NOMO-1 treated with dmso at 0.1 percent for 144 hours (cell line): ENCODE measurements at regions not wholly inside any gene's neighbourhood (a gene's known extent, or its start where the extent isn't known, plus 50 kb on each side); places are given as distances from the start of the nearest gene placed in this dataset.
"Not testable (repeated sequence)": the region's sequence is repeated elsewhere in the genome, so short reads cannot be mapped to it uniquely, and the experiment has no call there.

ENCODE experiments used
- DNase-seq: peaks from one replicate; lab custom pipeline; 2025; ENCODE audit not compliant: unreplicated experiment; lab: John Stamatoyannopoulos, UW

DNA sequence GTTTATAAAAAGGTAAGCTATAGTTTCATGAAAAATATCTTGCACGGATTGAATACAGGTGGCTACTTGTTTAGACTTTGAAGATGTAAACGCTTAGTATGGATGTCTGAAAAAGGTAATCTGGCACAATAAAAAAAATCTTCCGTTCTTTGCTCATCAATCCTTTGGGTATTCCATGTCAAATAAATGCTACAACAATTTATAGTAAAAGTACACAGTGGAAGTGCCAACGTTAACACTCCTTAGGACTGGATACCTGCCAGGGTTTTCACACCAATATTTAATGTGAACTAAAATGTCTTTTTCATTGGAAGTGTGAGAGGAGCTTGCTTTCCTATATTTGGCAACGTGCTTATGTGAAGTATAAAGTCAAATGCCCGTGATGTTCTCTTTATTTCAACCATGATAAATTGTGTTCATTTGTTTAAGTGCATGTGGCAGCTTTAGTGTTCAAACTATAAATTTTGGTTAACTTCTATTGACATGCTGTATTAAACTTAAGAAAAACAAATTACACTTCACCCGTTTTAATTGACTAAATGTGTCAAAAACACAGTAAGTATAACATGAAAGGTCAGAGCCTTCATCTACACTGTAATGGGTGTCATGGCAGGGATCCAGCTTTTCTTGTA lies 121.7 kb upstream of the HAND2 start:
- no peak for DNase-seq

DNA sequence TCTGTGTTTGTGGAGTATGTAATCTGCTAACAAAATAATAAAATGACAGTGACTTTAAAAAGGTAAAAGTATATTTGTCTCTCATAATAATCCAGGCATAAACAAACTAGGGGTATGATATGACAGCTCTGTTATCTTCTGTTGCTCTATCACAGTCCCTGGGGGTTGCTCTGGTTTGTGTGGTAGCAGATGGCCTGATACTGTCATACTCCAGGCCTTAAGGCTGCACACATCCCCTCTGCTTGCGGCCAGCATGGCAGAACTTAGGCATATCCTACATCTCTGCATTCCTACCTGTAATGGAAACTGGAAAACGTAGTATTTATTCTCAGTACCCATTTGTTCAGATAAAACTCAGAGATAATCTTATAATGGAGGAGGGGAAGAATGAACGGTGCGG lies 117.9 kb upstream of the HAND2 start:
- DNase-seq, result no peak

DNA sequence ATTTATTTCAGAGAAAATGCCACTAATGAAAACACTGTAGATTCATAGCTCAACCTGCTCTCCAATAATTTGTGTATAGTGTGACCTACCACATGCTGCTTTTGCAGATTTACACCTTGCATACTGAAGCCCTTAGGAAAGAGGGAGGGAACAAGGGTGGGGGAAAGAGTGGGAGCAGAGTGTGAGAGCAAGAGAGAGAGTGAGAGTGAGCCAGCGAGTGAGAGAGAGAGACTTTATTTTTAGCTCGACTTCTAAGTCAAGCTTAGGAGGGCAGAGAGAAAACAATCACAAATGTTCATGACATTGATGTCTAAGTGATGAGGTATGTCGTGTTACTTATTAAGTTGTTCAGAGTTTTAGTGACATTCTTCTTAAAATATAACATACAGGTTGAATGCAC lies 112.5 kb upstream of the HAND2 start:
- no peak for DNase-seq

DNA sequence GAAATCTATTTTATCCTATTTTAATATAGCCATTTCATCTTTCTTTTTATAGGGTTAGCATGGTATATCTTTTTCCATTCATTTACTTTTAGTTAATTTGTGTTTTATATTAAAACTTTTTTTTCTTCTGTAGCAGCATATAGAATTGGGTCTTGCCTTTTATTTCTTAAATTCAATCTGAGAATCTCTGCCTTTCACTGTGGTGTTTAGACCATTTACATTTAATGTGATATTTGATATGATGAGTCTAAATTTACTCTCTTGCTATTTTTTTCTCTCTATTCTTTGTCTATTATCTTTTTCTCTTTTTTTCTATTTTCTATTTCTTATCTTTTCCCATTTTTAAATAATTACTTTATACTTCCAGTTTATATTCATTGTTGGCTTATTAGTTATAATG lies 105.4 kb upstream of the HAND2 start:
- no peak for DNase-seq

DNA sequence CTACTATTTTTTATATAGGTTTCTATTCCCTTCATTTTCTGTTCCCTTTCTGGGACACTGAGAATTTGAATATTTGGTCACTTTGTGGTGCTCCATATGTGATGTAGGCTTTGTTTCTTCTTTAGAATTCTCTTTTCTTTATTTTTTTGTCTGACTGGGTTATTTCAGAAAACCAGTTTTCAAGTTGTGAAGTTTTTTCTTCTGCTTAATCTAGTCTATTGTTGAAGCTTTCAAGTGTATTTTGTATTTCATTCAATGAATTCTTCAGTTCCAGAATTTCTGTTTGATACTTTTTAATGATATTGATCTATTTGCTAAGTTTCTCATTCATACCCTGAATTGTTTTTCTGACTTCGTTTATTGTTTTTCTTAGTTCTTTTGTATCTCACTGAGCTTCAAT lies 96.2 kb upstream of the HAND2 start:
- no peak for DNase-seq

DNA sequence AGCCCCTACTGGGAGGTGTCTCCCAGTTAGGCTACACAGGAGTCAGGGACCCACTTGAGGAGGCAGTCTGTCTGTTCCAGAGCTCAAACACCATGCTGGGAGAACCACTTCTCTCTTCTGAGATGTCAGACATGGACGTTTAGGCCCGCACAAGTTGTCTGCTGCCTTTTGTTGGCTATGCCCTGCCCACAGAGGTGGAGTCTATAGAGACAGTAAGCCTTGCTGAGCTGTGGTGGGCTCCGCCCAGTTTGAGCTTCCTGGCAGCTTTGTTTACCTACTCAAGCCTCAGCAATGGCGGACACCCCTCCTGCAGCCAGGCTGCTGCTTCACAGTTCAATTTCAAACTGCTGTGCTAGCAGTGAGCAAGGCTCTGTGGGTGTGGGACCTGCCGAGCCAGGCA lies 88.6 kb upstream of the HAND2 start:
- DNase-seq, result not testable (repeated sequence)

DNA sequence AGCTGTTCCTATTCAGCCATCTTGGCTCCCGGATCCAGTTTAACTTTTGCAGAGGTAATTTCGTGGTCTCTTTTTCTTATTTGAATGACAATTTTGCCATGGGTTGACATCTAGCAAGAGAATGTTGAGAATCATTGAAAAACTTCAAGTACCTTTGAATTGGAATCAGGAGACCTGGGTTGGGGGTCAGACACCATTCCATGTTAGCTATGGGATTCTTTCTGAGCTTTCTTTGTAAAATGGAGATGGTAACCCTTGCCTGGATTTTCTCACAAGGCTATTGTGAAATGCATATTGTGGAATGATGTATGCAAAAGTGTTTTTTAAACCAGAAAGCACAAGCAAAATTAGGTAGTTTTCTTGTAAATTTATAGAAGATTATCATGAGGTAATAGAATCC lies 79.1 kb upstream of the HAND2 start:
- DNase-seq, result no peak

DNA sequence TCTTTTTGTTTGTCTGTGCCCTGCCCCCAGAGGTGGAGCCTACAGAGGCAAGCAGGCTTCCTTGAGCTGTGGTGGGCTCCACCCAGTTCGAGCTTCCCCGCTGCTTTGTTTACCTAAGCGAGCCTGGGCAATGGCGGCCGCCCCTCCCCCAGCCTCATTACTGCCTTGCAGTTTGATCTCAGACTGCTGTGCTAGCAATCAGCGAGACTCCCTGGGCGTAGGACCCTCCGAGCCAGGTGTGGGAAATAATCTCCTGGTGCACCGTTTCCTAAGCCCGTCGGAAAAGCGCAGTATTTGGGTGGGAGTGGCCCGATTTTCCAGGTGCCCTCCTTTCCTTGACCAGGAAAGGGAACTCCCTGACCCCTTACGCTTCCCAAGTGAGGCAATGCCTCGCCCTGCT lies 78.6 kb upstream of the HAND2 start:
- not testable (repeated sequence) for DNase-seq

DNA sequence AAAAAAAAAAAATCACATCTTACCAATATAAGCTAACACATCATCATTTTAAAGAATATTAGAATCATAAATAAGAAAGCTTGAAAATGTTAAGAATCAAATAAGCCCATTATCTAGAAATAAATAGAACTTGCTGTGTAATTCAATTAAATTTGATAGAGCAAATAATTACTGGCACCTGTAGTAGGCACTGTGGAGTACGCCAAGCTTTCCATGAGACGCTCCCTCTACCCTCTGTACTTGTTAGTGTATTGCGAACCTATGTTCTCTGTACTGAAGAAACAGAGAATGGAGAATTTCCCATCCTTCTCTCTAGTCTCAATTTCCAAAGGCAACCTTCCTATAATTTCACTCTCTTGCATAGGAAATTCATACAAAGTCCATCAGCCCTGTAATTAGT lies 61.7 kb upstream of the HAND2 start:
- no peak for DNase-seq

DNA sequence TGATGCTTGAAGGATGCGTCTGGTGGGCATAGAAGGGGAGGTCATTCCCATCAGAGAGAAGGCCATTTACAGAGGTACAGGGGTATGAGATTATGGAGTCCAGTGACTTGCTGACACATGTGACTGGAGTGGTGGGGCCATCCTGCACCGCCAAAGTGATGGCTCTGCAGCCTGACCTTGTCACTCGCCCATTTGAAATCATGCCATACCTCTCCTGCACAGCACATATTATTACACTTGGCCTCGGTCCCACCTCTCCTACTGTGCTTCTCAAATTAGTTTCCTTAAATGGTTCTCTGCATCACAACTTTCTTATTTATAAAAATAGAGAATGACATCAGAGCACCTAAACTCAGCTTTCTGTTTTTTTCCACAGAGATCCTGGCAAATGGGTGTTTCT lies 60.7 kb upstream of the HAND2 start:
- DNase-seq, result no peak

DNA sequence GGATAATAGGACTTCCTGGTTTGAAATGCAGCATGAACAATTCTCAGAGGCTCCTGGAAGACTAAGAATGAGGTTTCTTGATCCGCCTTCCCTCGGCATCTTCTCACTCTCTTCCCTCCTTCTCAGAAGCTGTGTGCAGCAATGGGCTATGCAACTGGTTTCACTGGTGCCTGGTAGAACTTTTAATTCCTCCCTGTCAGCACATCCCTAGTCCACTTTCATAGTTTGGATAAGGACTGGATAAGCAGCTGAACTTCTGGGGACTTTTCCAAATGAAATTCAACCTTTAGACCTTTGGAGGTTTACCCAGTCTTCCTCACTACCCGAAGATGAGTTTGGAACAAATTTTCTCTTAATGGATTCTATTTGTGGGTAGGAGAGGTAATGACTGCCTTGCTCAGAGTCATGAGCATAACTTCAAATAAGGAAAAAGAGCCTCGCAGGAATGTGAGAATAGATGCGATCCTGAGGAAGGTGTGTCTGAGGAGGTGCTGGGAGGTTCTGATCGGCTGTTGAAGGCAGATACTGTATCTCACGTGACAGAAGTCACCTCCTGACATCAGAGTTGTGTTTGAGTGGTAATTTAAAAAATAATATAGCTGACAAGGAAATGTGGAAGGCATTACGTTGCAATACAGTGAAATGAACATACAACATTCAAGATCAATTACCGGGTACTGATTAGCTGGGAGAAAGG lies 56.0 kb upstream of the HAND2 start:
- DNase-seq, result no peak

DNA sequence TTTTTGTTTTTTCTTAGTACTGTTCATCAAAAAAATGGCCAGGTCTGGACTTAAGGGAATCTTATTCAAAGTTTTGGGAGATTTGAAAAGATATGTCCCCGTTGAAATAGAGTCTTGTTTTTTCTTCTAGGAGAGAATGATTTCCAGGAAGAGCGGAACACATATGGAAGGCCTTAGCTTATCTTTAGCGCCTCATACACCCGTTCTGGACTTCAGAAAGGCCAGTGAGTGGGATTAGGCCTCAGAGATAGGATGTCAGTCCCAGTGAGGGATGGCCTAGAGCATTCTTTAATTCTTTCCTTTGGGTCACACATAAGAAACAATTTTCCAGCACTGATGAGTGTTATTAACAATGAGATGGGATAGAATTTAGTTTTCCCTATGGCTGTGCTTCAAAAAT lies 54.5 kb upstream of the HAND2 start:
- no peak for DNase-seq
